ENCODE measurements at regions not wholly inside any gene's neighbourhood (a gene's known extent, or its start where the extent isn't known, plus 50 kb on each side); places are given as distances from the start of the nearest gene placed in this dataset.
"Not testable (repeated sequence)": the region's sequence is repeated elsewhere in the genome, so short reads cannot be mapped to it uniquely, and the experiment has no call there.

DNA sequence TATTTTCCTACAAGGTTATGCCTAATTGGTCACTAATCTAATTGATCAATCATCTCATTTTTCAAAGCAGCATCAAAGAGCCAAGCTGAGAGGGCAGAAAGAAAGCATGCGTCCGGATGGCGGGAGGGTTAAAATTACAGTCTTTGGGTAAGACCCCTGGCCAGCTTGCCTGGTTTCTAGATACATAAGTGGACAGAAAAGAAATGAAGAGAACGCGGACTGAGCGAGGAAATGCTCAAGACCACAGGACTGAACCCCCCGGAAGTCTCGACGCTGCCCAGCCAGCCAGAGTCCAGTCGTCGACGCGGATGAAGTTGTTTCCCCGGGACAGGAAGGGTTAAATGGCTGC lies 297.2 kb downstream of the OMA1 start:
- Histone ChIP-seq H3K27ac (no peak overlapping the region), H3K4me3 (no peak overlapping the region), H3K27me3 (replicated peaks) (peaks cover 42% of the 10 kb centered on the region), H3K9me3 (replicated peaks) (no peaks in the 10 kb centered on the region), H3K36me3 (no peaks in the 10 kb centered on the region), H3K4me1 (replicated peaks) (peaks cover 9% of the 10 kb centered on the region)
- DNase-seq (ENCODE audit: low read depth in 1 of 2, low spot score in 2 of 2): no peak

GRCh38 chr1:58248791-58249190 lies 297.7 kb downstream of the OMA1 start:
- no peak overlapping the region for H3K27ac ChIP-seq
- no peaks in the 10 kb centered on the region for H3K36me3 ChIP-seq
- no peak for DNase-seq (ENCODE audit: low read depth in 1 of 2, low spot score in 2 of 2)
- H3K4me3 ChIP-seq: no peak overlapping the region
- no peaks in the 10 kb centered on the region for H3K9me3 ChIP-seq (replicated peaks)
- peaks cover 9% of the 10 kb centered on the region for H3K4me1 ChIP-seq (replicated peaks)
- peaks cover 42% of the 10 kb centered on the region for H3K27me3 ChIP-seq (replicated peaks)

GRCh38 chr1:58248072-58248471 lies 298.5 kb downstream of the OMA1 start:
- Histone ChIP-seq H3K36me3 (no peaks in the 10 kb centered on the region), H3K4me1 (replicated peaks) (peaks cover 9% of the 10 kb centered on the region), H3K27me3 (replicated peaks) (peaks cover 42% of the 10 kb centered on the region), H3K4me3 (no peak overlapping the region), H3K9me3 (replicated peaks) (no peaks in the 10 kb centered on the region), H3K27ac (no peak overlapping the region)
- no peak for DNase-seq (ENCODE audit: low read depth in 1 of 2, low spot score in 2 of 2)

DNA sequence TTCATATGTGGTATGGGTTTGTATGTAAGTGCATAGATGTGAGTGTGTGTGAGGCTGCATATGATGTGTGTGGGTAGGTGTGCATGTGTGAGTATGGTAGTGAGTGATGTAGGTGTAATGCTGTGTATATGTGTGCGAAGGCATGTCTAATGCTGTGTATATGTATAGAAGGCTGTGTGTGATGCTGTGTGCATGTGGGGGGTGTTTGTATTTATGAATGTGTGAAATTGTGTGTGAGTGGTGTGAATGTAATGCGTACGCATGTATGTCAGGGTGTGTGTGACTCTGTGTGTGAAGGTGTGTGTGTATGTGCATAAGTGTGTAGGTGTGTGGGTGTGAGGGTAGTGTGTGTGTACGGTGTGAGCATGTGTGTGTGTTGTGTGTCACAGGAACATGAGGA lies 300.0 kb downstream of the OMA1 start:
- Histone ChIP-seq H3K27me3 (replicated peaks) (peaks cover 36% of the 10 kb centered on the region), H3K36me3 (no peaks in the 10 kb centered on the region), H3K27ac (no peak overlapping the region), H3K4me1 (replicated peaks) (peaks cover 9% of the 10 kb centered on the region), H3K4me3 (no peak overlapping the region), H3K9me3 (replicated peaks) (no peaks in the 10 kb centered on the region)
- DNase-seq (ENCODE audit: low read depth in 1 of 2, low spot score in 2 of 2): no peak

DNA sequence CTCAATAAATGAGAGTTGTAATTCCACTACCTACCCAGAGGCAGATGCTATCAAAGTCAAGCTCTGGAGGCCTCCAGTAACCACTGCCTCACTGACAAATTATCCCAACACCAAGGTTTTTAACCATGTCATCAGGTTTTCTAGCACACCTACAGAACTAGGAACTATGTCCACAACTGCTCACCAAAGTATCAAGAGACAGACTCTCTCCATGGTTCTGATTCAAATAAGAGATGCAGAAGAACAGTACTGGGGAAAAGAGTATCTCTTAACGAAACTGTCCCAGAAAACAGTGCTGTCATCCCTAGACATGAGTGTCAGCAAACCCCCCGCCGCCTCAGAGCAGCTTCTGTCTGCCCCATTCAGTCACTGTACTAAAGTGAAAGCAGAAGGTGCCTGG lies 301.7 kb downstream of the OMA1 start:
- peaks cover 4% of the 10 kb centered on the region for H3K4me1 ChIP-seq (replicated peaks)
- no peak overlapping the region for H3K27ac ChIP-seq
- DNase-seq (ENCODE audit: low read depth in 1 of 2, low spot score in 2 of 2): no peak

DNA sequence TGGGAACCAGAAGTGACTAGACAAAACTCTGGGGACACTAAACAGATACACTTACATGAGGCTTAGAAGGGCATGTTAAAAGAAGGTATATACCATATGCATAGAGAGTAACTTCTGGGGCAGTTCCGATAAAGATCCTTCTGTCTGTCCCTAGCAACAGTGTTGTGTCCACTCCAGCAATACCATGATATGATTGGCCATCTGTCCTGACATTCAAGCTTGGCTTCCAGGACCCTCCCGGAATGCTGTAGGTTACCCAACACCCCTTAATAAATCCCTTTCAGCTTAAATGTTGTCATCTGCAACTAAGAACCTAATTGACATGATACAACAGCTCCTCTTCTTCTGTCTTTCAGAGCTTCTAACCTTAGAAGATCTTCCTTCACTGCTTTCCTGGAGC lies 307.7 kb downstream of the OMA1 start:
- Histone ChIP-seq H3K9me3 (replicated peaks) (no peaks in the 10 kb centered on the region), H3K4me3 (no peak overlapping the region), H3K36me3 (no peaks in the 10 kb centered on the region), H3K27me3 (replicated peaks) (peaks cover 8% of the 10 kb centered on the region; the same call in 1 of the 2 replicates), H3K27ac (no peak overlapping the region), H3K4me1 (replicated peaks) (no peaks in the 10 kb centered on the region)
- DNase-seq (ENCODE audit: low read depth in 1 of 2, low spot score in 2 of 2): no peak

More for the DNA sequence above, 301.7 kb downstream of the OMA1 start:
- Histone ChIP-seq H3K27me3 (replicated peaks) (peaks cover 20% of the 10 kb centered on the region), H3K36me3 (no peaks in the 10 kb centered on the region), H3K4me3 (no peak overlapping the region), H3K9me3 (replicated peaks) (no peaks in the 10 kb centered on the region)

- DNase-seq (ENCODE audit: low read depth in 1 of 2, low spot score in 2 of 2): no peak
- H3K36me3 ChIP-seq: no peaks in the 10 kb centered on the region
- H3K27ac ChIP-seq: no peak overlapping the region
- H3K4me3 ChIP-seq: no peak overlapping the region
- H3K4me1 ChIP-seq (replicated peaks): no peaks in the 10 kb centered on the region
- no peaks in the 10 kb centered on the region for H3K9me3 ChIP-seq (replicated peaks)
- H3K27me3 ChIP-seq (replicated peaks): peaks cover 8% of the 10 kb centered on the region
These were observed 312.8 kb downstream of the OMA1 start for GRCh38 chr1:58233729-58234128.

DNA sequence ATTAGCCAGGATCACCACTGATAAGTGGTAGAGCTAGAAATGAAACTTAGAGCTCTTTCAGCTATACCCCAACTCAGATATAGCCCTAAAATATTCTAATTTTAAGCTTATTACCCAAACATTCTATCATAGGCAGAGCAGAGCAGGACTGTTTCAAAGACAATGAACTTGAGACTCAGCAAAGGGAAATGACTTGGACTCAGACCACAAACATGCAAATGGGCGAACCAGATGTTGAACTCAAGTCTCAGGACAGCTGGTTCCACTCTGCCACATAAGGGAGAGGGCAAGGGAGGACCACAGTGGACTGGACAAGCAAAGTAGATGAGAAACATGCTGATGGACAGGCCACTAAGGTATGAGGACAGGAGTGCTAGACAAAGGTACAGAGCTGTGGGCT lies 315.3 kb downstream of the OMA1 start:
- Histone ChIP-seq H3K27me3 (replicated peaks) (no peaks in the 10 kb centered on the region; the same call in none of the 2 replicates), H3K4me3 (no peak overlapping the region), H3K4me1 (replicated peaks) (no peaks in the 10 kb centered on the region), H3K36me3 (no peaks in the 10 kb centered on the region), H3K27ac (no peak overlapping the region), H3K9me3 (replicated peaks) (no peaks in the 10 kb centered on the region)
- DNase-seq (ENCODE audit: low read depth in 1 of 2, low spot score in 2 of 2): no peak

GRCh38 chr1:58227604-58228003 lies 318.9 kb downstream of the OMA1 start:
- Histone ChIP-seq H3K4me3 (no peak overlapping the region), H3K27ac (no peak overlapping the region), H3K36me3 (no peaks in the 10 kb centered on the region), H3K9me3 (replicated peaks) (no peaks in the 10 kb centered on the region), H3K27me3 (replicated peaks) (no peaks in the 10 kb centered on the region; the same call in none of the 2 replicates), H3K4me1 (replicated peaks) (no peaks in the 10 kb centered on the region)
- DNase-seq (ENCODE audit: low read depth in 1 of 2, low spot score in 2 of 2): no peak

- no peaks in the 10 kb centered on the region for H3K4me1 ChIP-seq (replicated peaks)
- no peaks in the 10 kb centered on the region for H3K27me3 ChIP-seq (replicated peaks)
- DNase-seq (ENCODE audit: low read depth in 1 of 2, low spot score in 2 of 2): no peak
- H3K27ac ChIP-seq: no peak overlapping the region
- no peaks in the 10 kb centered on the region for H3K9me3 ChIP-seq (replicated peaks)
- no peaks in the 10 kb centered on the region for H3K36me3 ChIP-seq
- H3K4me3 ChIP-seq: no peak overlapping the region
These were observed 323.0 kb downstream of the OMA1 start for GRCh38 chr1:58223522-58223921.

- H3K27ac ChIP-seq: no peak overlapping the region
- no peaks in the 10 kb centered on the region for H3K27me3 ChIP-seq (replicated peaks)
- no peaks in the 10 kb centered on the region for H3K9me3 ChIP-seq (replicated peaks)
- no peak for DNase-seq (ENCODE audit: low read depth in 1 of 2, low spot score in 2 of 2)
- H3K36me3 ChIP-seq: no peaks in the 10 kb centered on the region
- H3K4me3 ChIP-seq: no peak overlapping the region
- no peaks in the 10 kb centered on the region for H3K4me1 ChIP-seq (replicated peaks)
These were observed 325.6 kb downstream of the OMA1 start for GRCh38 chr1:58220836-58221472.

DNA sequence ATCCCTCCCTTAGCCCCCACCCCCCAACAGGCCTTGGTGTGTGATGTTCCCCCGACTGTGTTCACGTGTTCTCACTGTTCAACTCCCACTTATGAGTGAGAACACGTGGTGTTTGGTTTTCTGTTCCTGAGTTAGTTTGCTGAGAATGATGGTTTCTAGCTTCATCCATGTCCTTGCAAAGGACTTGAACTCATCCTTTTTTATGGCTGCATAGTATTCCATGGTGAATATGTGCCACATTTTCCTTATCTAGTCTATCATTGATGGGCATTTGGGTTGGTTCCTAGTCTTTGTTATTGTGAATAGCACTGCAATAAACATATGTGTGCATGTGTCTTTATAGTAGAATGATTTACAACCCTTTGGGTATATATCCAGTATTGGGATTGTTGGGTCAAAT lies 330.4 kb downstream of the OMA1 start:
- H3K36me3 ChIP-seq; H3K27me3 ChIP-seq (replicated peaks); H3K4me1 ChIP-seq (replicated peaks); H3K4me3 ChIP-seq; H3K27ac ChIP-seq; H3K9me3 ChIP-seq (replicated peaks); DNase-seq (ENCODE audit: low read depth in 1 of 2, low spot score in 2 of 2): not testable (repeated sequence)

GRCh38 chr1:58214674-58215073 lies 331.9 kb downstream of the OMA1 start:
- Histone ChIP-seq H3K36me3 (no peaks in the 10 kb centered on the region), H3K9me3 (replicated peaks) (no peaks in the 10 kb centered on the region), H3K4me3 (no peak overlapping the region), H3K27me3 (replicated peaks) (no peaks in the 10 kb centered on the region), H3K27ac (no peak overlapping the region), H3K4me1 (replicated peaks) (no peaks in the 10 kb centered on the region)
- DNase-seq (ENCODE audit: low read depth in 1 of 2, low spot score in 2 of 2): no peak

DNA sequence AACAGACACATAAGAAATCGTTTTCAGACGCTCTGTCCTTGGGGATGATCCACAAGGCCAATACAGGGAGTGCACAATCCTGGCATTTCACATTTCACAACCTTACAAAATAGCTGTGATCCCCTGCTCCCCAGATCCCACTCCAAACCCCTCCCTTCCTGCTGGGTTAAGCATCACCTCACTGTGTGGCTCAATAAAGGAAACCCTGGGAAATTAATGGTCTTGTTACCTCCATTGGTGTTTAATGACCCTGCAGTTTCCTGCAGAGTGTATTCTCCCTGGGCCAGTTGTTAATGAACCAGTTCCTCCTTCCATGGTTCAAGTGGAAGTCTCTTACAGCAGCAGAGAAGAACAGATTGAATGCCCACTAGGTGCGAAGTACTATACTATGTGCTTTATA lies 334.7 kb downstream of the OMA1 start:
- H3K4me3 ChIP-seq: no peak overlapping the region
- H3K27ac ChIP-seq: no peak overlapping the region
- H3K4me1 ChIP-seq (replicated peaks): no peaks in the 10 kb centered on the region
- no peaks in the 10 kb centered on the region for H3K9me3 ChIP-seq (replicated peaks)
- DNase-seq (ENCODE audit: low read depth in 1 of 2, low spot score in 2 of 2): no peak
- H3K27me3 ChIP-seq (replicated peaks): no peaks in the 10 kb centered on the region
- H3K36me3 ChIP-seq: no peaks in the 10 kb centered on the region

DNA sequence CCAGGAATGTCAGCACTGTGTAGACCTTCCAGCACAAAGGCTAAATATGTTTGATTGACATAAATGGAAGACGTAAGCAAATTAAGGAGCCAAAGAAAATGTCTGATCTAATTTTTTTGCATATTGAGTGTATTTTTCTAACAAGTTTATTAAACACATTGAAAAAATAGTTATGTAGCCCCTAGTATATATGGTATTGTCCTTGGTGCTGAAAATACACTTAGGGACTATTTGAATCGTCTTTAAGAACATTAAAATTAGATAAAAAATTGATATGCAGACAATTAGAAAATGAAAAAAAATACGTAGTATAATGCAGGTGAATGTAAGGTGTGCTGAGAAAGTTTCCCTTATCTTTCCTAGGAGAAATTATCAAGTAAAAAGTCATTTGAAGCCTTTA lies 337.0 kb downstream of the OMA1 start:
- Histone ChIP-seq H3K36me3 (no peaks in the 10 kb centered on the region), H3K4me1 (replicated peaks) (no peaks in the 10 kb centered on the region), H3K4me3 (no peak overlapping the region), H3K9me3 (replicated peaks) (no peaks in the 10 kb centered on the region), H3K27ac (no peak overlapping the region), H3K27me3 (replicated peaks) (no peaks in the 10 kb centered on the region)
- no peak for DNase-seq (ENCODE audit: low read depth in 1 of 2, low spot score in 2 of 2)

All from SJSA1 (cell line).